Type B pancreatic cell (in vitro differentiated cells): ENCODE measurements at regions not wholly inside any gene's neighbourhood (a gene's known extent, or its start where the extent isn't known, plus 50 kb on each side); places are given as distances from the start of the nearest gene placed in this dataset.
"Not testable (repeated sequence)": the region's sequence is repeated elsewhere in the genome, so short reads cannot be mapped to it uniquely, and the experiment has no call there.

Experiments
- DNase-seq: peaks from one replicate; pipeline ENCODE4 v3.0.0; 2021; ENCODE audit warnings: mixed read lengths; ENCODE audit not compliant: unreplicated experiment; ENCODE audit errors: extremely low spot score
- H3K27ac Mint-ChIP-seq: 2 replicates; pipeline ENCODE4 v1.8.0; 2021; ENCODE audit warnings: mild to moderate bottlenecking, mixed read lengths
- H3K27me3 Mint-ChIP-seq: 2 replicates; pipeline ENCODE4 v1.8.0; 2021; ENCODE audit warnings: mixed read lengths
- H3K36me3 Mint-ChIP-seq: 2 replicates; pipeline ENCODE4 v1.8.0; 2021; ENCODE audit warnings: mixed read lengths
- H3K4me1 Mint-ChIP-seq: one replicate; pipeline ENCODE4 v1.8.0; 2021; ENCODE audit warnings: mixed read lengths; ENCODE audit not compliant: unreplicated experiment
- H3K4me3 Mint-ChIP-seq: 2 replicates; pipeline ENCODE4 v1.8.0; 2021; ENCODE audit warnings: mild to moderate bottlenecking, mixed read lengths
- H3K9me3 Mint-ChIP-seq: 2 replicates; pipeline ENCODE4 v1.8.0; 2021; ENCODE audit warnings: mixed read lengths
- CTCF ChIP-seq: fragments of 200-600 bp; sonication (generic); conservative IDR thresholded peaks from 2 replicates; pipeline ENCODE4 v1.5.0; 2021; ENCODE audit warnings: antibody characterized with exemption, mild to moderate bottlenecking

GRCh38 chr22:26767351-26768155 lies 110.2 kb downstream of the MIAT start:
- no peaks in the 10 kb centered on the region for H3K27me3 Mint-ChIP-seq
- no peak overlapping the region for H3K27ac Mint-ChIP-seq
- no peaks in the 10 kb centered on the region for H3K9me3 Mint-ChIP-seq
- H3K36me3 Mint-ChIP-seq = no peaks in the 10 kb centered on the region
- H3K4me1 Mint-ChIP-seq = peaks cover 13% of the 10 kb centered on the region
- H3K4me3 Mint-ChIP-seq = no peak overlapping the region
- no peak for TF ChIP-seq CTCF
- no peak for DNase-seq

- no peaks in the 10 kb centered on the region for H3K9me3 Mint-ChIP-seq
- H3K27me3 Mint-ChIP-seq = no peaks in the 10 kb centered on the region
- H3K27ac Mint-ChIP-seq = no peak overlapping the region
- H3K4me3 Mint-ChIP-seq = no peak overlapping the region
- TF ChIP-seq CTCF = no peak
- no peak for DNase-seq
- no peaks in the 10 kb centered on the region for H3K36me3 Mint-ChIP-seq
- H3K4me1 Mint-ChIP-seq = peaks cover 13% of the 10 kb centered on the region
These were observed 110.7 kb downstream of the MIAT start for GRCh38 chr22:26768156-26768515.

GRCh38 chr22:26768952-26769351 lies 111.6 kb downstream of the MIAT start:
- Mint-ChIP-seq H3K27me3 (no peaks in the 10 kb centered on the region), H3K27ac (no peak overlapping the region), H3K4me1 (peaks cover 6% of the 10 kb centered on the region), H3K4me3 (no peak overlapping the region), H3K9me3 (no peaks in the 10 kb centered on the region), H3K36me3 (no peaks in the 10 kb centered on the region)
- no peak for TF ChIP-seq CTCF
- DNase-seq = no peak

GRCh38 chr22:26769663-26770062 lies 112.3 kb downstream of the MIAT start:
- Mint-ChIP-seq H3K27me3 (no peaks in the 10 kb centered on the region), H3K4me1 (no peaks in the 10 kb centered on the region), H3K36me3 (no peaks in the 10 kb centered on the region), H3K9me3 (no peaks in the 10 kb centered on the region), H3K27ac (no peak overlapping the region), H3K4me3 (no peak overlapping the region)
- DNase-seq = no peak
- no peak for TF ChIP-seq CTCF

GRCh38 chr22:26770624-26771023 lies 113.2 kb downstream of the MIAT start:
- Mint-ChIP-seq H3K4me3 (no peak overlapping the region), H3K27ac (no peak overlapping the region), H3K9me3 (no peaks in the 10 kb centered on the region), H3K4me1 (no peaks in the 10 kb centered on the region), H3K27me3 (no peaks in the 10 kb centered on the region), H3K36me3 (no peaks in the 10 kb centered on the region)
- DNase-seq = no peak
- TF ChIP-seq CTCF = no peak

- not testable (repeated sequence) for DNase-seq, H3K27me3 Mint-ChIP-seq, H3K4me3 Mint-ChIP-seq, H3K9me3 Mint-ChIP-seq, H3K36me3 Mint-ChIP-seq, H3K27ac Mint-ChIP-seq
- H3K4me1 Mint-ChIP-seq = peaks cover 13% of the 10 kb centered on the region
These were observed 115.7 kb downstream of the MIAT start for GRCh38 chr22:26773054-26773453.
